GM19351 (cell line): ENCODE measurements at regions not wholly inside any gene's neighbourhood (a gene's known extent, or its start where the extent isn't known, plus 50 kb on each side); places are given as distances from the start of the nearest gene placed in this dataset.
"Not testable (repeated sequence)": the region's sequence is repeated elsewhere in the genome, so short reads cannot be mapped to it uniquely, and the experiment has no call there.

Source experiments
- ATAC-seq: cut with Tn5 transposase; IDR thresholded peaks from one replicate; pipeline ENCODE4 v1.9.1; 2021; ENCODE audit warnings: mild to moderate bottlenecking, moderate library complexity; ENCODE audit not compliant: unreplicated experiment

DNA sequence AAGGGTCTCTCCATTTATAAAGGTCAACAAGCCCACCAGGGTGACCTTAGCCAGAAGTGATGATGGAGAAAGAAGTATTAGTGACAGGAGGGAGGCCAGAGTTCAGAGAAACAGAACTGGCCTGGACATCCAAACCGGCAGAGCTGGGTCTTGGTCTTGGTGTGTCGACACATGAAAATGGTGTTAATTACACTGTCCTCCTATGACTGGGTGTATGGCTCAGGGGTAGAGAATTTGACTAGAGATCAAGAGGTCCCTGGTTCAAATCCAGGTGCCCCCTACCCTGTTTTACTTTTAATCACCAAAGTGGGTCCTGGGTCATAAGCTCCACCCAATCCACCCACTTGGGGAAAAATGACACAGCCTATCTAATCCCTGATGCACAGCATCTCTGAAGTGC lies 110.6 kb upstream of the ZNF746 start:
- ATAC-seq, result no peak

DNA sequence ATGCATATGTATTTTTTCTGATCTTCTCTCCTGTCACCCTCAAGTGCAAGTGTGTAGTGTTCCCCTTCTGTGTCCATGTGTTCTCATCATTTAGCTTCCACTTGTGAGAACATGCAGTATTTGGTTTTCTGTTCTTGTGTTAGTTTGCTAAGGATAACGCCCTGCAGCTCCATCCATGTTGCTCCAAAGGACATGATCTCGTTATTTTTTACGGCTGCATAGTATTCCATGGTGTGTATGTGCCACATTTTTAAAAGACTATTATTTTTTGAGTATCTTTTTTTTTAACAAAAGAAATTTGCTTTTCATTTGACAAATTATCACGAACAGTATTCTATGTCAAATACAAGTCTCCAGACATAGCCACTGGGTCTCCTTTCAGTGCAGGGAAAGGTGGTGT lies 110.1 kb upstream of the ZNF746 start:
- no peak for ATAC-seq

- ATAC-seq, result no peak
Observed at GRCh38 chr7:149606826-149607225, 109.2 kb upstream of the ZNF746 start.

DNA sequence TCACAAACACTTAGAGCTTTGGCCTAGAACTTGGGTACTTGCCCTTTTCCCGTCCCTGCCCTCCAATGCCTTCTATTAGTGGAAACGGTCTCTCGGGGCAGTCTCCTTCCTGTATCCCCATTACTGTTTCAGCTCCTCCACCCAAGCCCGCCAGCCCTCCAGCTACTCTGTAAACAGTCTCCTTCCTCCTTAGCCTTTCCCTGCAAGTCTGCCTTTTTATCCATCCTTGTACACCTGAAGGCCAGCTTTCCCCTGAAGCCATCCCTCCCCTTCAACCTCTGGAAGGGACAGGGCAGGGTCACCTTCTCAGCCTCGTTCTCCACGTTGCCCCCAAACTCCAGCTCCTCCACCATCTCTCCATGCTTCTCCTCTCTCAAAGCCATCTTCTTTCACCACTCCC lies 108.1 kb upstream of the ZNF746 start:
- ATAC-seq, result no peak

- no peak for ATAC-seq
Observed at GRCh38 chr7:149604521-149604920, 106.9 kb upstream of the ZNF746 start.

DNA sequence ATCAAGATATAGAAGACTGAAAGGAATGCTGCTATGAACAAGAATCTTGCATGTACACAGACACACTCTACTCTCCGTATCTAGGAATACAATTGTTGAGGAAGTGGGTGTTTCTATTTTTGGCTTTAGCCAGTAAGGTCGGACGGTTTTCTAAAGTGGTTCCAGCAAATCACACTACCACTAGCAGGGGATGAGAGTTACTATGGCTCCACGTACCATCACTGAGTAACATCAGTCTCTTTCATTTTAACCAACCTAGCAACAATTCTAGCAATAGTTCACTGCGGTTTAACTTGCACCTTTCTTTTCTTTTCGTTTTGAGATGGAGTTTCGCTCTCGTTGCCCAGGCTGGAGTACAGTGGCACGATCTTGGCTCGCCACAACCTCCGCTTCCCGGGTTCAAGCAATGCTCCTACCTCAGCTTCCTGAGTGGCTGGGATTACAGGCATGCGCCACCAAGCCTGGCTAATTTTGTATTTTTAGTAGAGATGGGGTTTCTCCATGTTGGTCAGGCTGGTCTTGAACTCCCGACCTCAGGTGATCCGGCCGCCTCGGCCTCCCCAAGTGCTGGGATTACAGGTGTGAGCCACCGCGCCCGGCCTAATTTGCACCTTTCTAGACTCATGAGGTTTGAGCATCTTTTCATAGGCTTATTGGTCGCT lies 103.2 kb upstream of the ZNF746 start:
- ATAC-seq, result peak; percentile 94

GRCh38 chr7:149599636-149600206 lies 102.1 kb upstream of the ZNF746 start:
- no peak for ATAC-seq

GRCh38 chr7:149598721-149599308 lies 101.2 kb upstream of the ZNF746 start:
- peak; percentile 39 for ATAC-seq

GRCh38 chr7:149597789-149598188 lies 100.2 kb upstream of the ZNF746 start:
- not testable (repeated sequence) for ATAC-seq

GRCh38 chr7:149595541-149595940 lies 97.9 kb upstream of the ZNF746 start:
- ATAC-seq, result no peak

DNA sequence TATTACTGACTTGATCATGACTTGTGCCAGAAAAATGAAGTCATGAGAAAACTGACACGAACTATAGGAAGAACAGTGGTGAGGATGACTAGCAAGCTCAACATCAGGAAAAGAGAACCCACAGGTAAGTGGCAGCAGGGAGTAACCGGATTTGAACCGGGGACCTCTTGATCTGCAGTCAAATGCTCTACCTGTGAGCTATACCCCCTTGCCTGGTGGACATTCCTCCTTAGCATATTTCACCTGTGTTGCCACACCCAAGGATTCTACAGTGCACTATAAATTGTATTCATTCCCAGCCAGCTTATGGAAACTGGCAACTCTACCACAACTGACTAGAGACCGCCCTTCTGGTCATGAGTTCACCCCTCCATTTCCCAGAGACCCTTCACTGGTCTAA lies 97.5 kb upstream of the ZNF746 start:
- ATAC-seq, result no peak

GRCh38 chr7:149588930-149589329 lies 91.3 kb upstream of the ZNF746 start:
- ATAC-seq, result no peak

DNA sequence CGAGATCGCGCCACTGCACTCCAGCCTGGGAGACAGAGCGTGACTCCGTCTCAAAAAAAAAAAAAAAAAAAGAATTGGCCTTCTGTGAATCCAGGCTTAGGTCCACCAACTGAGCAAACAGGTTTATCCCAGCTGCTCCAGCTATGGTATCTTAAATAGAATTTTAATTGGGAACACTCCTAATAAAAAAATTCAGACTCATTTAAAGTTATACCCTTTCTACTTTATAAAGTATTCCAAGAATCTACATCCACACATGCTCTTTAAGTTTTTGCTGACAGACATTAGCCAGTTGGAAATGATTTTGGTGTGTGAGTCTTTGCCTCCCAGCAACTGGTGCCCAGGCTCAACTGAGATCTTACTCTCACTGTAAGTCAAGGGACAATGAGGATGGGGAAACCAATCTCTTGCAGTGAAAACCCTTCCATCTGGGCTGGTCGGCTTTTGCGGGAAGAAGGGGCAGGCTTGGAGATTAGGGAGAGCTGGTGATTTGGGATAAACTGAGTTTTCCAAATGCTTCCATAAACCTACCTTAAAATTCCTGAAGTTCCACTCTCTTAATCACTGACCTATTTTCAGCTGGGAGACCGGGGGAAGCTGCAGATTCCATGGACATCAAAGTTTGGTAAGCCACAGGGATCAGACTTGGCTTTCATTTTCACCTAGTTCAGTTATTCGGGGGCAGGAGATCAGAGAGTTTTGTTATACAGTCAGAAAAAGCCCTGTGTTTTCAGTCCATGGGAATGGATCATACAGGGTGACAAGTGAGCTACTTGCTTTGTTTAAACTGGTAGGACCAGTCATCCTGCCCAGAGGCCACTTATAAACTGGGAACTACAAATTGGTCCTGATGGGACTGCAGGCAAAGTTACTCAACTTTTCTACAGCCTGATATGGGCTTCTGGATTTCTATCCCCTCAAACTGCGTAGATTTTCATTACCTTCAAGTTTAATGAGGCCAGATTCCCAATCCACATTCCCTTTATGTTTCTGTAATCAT lies 89.3 kb upstream of the ZNF746 start:
- no peak for ATAC-seq

- no peak for ATAC-seq
Observed at GRCh38 chr7:149584530-149584929, 86.9 kb upstream of the ZNF746 start.

DNA sequence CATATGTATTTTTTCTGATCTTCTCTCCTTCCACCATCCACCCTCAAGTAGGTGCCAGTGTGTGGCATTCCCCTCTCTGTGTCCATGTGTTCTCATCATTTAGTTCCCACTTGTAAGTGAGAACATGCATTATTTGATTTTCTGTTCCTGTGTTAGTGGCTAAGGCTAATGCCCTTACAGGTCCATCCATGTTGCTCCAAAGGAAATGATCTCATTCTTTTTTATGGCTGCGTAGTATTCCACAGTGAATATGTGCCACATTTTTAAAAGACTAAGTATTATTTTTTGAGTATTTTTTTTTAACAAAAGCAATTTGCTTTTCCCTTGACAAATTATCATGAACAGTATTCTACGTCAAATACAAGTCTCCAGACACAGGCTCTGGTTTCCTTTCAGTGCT lies 86.4 kb upstream of the ZNF746 start:
- no peak for ATAC-seq

DNA sequence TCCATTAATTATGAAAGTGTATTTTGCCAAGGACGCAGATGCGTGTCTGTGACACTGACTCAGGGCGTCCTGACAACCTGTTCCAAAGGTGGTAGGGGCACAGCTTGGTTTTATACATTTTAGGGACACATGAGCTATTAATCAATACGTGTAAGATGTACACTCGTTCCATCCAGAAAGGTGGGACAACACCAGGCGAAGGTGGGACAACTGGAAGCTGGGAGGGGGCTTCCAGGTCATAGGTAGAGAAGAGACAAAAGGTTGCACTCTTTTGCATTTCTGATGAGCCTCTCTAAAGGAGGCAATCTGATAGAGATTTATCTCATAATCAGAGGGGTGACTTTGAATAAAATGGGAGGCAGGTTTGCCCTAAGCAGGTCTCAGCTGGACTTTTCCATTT lies 82.7 kb upstream of the ZNF746 start:
- ATAC-seq, result no peak

- ATAC-seq, result not testable (repeated sequence)
Observed at GRCh38 chr7:149579365-149579764, 81.8 kb upstream of the ZNF746 start.

- ATAC-seq, result not testable (repeated sequence)
Observed at GRCh38 chr7:149574428-149574827, 76.8 kb upstream of the ZNF746 start.

GRCh38 chr7:149573519-149573918 lies 75.9 kb upstream of the ZNF746 start:
- no peak for ATAC-seq

DNA sequence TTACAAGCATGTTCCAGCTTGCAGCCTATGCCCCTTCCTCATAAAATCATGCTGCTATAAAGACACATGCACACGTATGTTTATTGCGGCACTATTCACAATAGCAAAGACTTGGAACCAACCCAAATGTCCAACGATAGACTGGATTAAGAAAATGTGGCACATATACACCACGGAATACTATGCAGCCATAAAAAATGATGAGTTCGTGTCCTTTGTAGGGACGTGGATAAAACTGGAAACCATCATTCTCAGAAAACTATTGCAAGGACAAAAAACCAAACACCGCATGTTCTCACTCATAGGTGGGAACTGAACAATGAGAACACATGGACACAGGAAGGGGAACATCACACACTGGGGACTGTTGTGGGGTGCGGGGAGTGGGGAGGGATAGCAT lies 75.3 kb upstream of the ZNF746 start:
- ATAC-seq, result not testable (repeated sequence)

DNA sequence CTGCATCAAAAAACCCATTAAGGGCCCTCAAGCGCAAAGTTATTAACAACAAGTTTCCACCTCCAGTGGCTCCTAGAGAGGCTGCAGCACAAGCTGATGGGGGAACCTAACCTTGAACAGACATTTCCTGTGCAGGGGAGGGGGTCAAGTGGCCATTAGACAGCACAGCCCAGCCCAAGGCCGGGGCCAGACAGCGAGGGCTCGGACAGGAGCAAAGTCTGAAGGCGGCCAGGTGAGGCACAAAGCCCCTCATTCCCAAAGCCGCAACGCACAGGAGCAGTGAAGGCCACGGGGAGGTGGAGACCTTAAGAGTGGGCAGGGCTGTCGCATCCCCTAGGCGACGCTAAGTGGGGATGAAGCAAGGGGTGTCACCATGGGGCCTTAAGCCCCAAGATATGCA lies 73.2 kb upstream of the ZNF746 start:
- no peak for ATAC-seq
